ENCODE measurements at regions not wholly inside any gene's neighbourhood (a gene's known extent, or its start where the extent isn't known, plus 50 kb on each side); places are given as distances from the start of the nearest gene placed in this dataset.

DNA sequence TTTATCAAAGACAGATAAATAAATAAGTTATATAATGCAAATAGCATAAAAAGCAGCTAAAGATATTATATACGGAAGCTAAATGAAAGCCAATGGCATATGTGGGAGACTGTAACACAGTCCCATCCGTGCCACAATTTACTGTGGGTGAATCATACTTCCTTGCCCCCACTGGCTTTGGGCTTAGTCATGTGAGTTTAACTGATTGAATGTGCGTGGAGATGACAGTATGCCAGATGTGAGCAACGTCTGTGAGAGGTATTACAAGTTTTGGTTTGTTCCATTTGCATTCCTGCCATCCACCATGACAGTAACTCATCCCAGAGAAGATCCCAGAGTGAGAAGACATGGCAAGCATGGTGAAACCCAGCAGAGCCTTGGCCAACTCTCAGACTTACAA is 340.0 kb downstream of the SUCLA2 start:
- no peaks in the 10 kb centered on the region for H3K79me2 ChIP-seq (ENCODE audit: control insufficient read depth, insufficient read depth, low read length)
- peaks cover 0 to 4% (median 0%) of the 10 kb centered on the region in 4 experiments for H3K27me3 ChIP-seq (replicated peaks in 1 of 4; ENCODE audit: control extremely low read depth in 1 of 4, control insufficient read depth in 3 of 4, insufficient read depth in 4 of 4, low read length in 3 of 4)
- Mint-ChIP-seq H3K9me3 (ENCODE audit: insufficient read depth) (peaks cover 2% of the 10 kb centered on the region), H3K27ac (no peak overlapping the region), H3K4me3 (no peak overlapping the region), H3K27me3 (peaks cover 19% of the 10 kb centered on the region), H3K4me1 (no peaks in the 10 kb centered on the region)
- no peak overlapping the region for H3K4me3 ChIP-seq (ENCODE audit: control extremely low read depth in 1 of 5, extremely low read depth in 1 of 5, insufficient read depth in 1 of 5, low read depth in 2 of 5, low read length in 4 of 5)
- POLR2A ChIA-PET = no interaction called here
- no peaks in the 10 kb centered on the region for H3K9me3 ChIP-seq (ENCODE audit: control extremely low read depth in 1 of 3, control insufficient read depth in 2 of 3, insufficient read depth in 1 of 3, low read length in 2 of 3)
- H2AFZ ChIP-seq (ENCODE audit: insufficient read depth, low read depth, low read length, poor library complexity, severe bottlenecking) = no peak overlapping the region
- H3K27ac ChIP-seq (ENCODE audit: low read length in 2 of 2) = no peak overlapping the region
- intact Hi-C loops (cut with micrococcal nuclease) = no loop called here
- no peak for TF ChIP-seq EZH2 (IDR thresholded peaks at IDR 0.05; ENCODE audit: borderline replicate concordance, insufficient read depth, low read depth, low read length, poor library complexity, severe bottlenecking)
- TF ChIP-seq, protein P1, sequence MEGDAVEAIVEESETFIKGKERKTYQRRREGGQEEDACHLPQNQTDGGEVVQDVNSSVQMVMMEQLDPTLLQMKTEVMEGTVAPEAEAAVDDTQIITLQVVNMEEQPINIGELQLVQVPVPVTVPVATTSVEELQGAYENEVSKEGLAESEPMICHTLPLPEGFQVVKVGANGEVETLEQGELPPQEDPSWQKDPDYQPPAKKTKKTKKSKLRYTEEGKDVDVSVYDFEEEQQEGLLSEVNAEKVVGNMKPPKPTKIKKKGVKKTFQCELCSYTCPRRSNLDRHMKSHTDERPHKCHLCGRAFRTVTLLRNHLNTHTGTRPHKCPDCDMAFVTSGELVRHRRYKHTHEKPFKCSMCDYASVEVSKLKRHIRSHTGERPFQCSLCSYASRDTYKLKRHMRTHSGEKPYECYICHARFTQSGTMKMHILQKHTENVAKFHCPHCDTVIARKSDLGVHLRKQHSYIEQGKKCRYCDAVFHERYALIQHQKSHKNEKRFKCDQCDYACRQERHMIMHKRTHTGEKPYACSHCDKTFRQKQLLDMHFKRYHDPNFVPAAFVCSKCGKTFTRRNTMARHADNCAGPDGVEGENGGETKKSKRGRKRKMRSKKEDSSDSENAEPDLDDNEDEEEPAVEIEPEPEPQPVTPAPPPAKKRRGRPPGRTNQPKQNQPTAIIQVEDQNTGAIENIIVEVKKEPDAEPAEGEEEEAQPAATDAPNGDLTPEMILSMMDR (IDR thresholded peaks at IDR 0.05) = no peak
- H3K9ac ChIP-seq (ENCODE audit: low read length) = no peak overlapping the region
- no peak for ATAC-seq (ENCODE audit: low read depth)
- no peak overlapping the region for H3K4me2 ChIP-seq (replicated peaks; ENCODE audit: low read depth, low read length, poor library complexity, severe bottlenecking)
- H4K20me1 ChIP-seq (ENCODE audit: control insufficient read depth, insufficient read depth, low read length, poor library complexity, severe bottlenecking) = no peaks in the 10 kb centered on the region
- no peaks in the 10 kb centered on the region for H3K36me3 ChIP-seq (replicated peaks in 1 of 2; ENCODE audit: control extremely low read depth in 1 of 2, control insufficient read depth in 1 of 2, extremely low read depth in 1 of 2, insufficient read depth in 2 of 2, low read length in 1 of 2)
- no peak for DNase-seq
- H3K4me1 ChIP-seq (ENCODE audit: control insufficient read depth in 2 of 2, insufficient read depth in 2 of 2, low read length in 2 of 2) = no peaks in the 10 kb centered on the region
- CTCF ChIA-PET = no interaction called here
- WGBS (ENCODE audit: insufficient coverage) = no CpG with 5 or more reads among the region's 4 CpGs

DNA sequence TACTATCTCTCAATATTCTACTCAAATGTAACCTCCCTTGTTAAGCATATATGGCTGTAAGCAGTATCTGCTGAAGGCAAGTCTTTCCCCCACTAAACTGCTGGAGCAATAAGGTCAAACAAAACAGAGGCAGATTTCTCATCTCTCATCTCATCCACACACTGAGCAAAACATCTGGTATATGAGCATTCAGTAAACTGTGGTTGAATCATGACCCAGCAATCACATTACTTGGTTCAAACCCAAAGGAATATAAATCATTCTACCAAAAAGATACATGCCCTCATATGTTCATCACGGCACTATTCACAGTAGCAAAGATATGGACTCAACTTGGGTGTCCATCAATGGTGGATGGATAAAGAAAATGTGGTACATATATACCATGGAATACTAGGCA is 344.4 kb downstream of the SUCLA2 start:
- peaks cover 2% of the 10 kb centered on the region for H3K9me3 Mint-ChIP-seq (ENCODE audit: insufficient read depth)

More for the DNA sequence above, 344.4 kb downstream of the SUCLA2 start:
- no peak overlapping the region for H3K27ac Mint-ChIP-seq
- intact Hi-C loops (cut with micrococcal nuclease) = no loop called here
- Histone ChIP-seq H3K4me3 (ENCODE audit: control extremely low read depth in 1 of 5, extremely low read depth in 1 of 5, insufficient read depth in 1 of 5, low read depth in 2 of 5, low read length in 4 of 5) (no peak overlapping the region), H3K4me2 (replicated peaks; ENCODE audit: low read depth, low read length, poor library complexity, severe bottlenecking) (no peak overlapping the region), H2AFZ (ENCODE audit: insufficient read depth, low read depth, low read length, poor library complexity, severe bottlenecking) (no peak overlapping the region), H3K27me3 (replicated peaks in 1 of 4; ENCODE audit: control extremely low read depth in 1 of 4, control insufficient read depth in 3 of 4, insufficient read depth in 4 of 4, low read length in 3 of 4) (peaks cover 0 to 4% (median 0%) of the 10 kb centered on the region in 4 experiments), H3K4me1 (ENCODE audit: control insufficient read depth in 2 of 2, insufficient read depth in 2 of 2, low read length in 2 of 2) (no peaks in the 10 kb centered on the region), H4K20me1 (ENCODE audit: control insufficient read depth, insufficient read depth, low read length, poor library complexity, severe bottlenecking) (no peaks in the 10 kb centered on the region), H3K27ac (ENCODE audit: low read length in 2 of 2) (no peak overlapping the region), H3K79me2 (ENCODE audit: control insufficient read depth, insufficient read depth, low read length) (no peaks in the 10 kb centered on the region), H3K9ac (ENCODE audit: low read length) (no peak overlapping the region), H3K36me3 (replicated peaks in 1 of 2; ENCODE audit: control extremely low read depth in 1 of 2, control insufficient read depth in 1 of 2, extremely low read depth in 1 of 2, insufficient read depth in 2 of 2, low read length in 1 of 2) (no peaks in the 10 kb centered on the region), H3K9me3 (ENCODE audit: control extremely low read depth in 1 of 3, control insufficient read depth in 2 of 3, insufficient read depth in 1 of 3, low read length in 2 of 3) (no peaks in the 10 kb centered on the region)
- ChIA-PET POLR2A (no interaction called here), CTCF (no interaction called here)
- H3K4me1 Mint-ChIP-seq = no peaks in the 10 kb centered on the region
- no peak for ATAC-seq (ENCODE audit: low read depth)
- no CpG with 5 or more reads among the region's 1 CpG for WGBS (ENCODE audit: insufficient coverage)
- H3K27me3 Mint-ChIP-seq = peaks cover 26% of the 10 kb centered on the region
- no peak overlapping the region for H3K4me3 Mint-ChIP-seq
- no peak for DNase-seq
- TF ChIP-seq, protein P1 (IDR thresholded peaks at IDR 0.05) = no peak

All from B cell (primary cell).